C4-2B (cell line): ENCODE measurements at regions not wholly inside any gene's neighbourhood (a gene's known extent, or its start where the extent isn't known, plus 50 kb on each side); places are given as distances from the start of the nearest gene placed in this dataset.
"Not testable (repeated sequence)": the region's sequence is repeated elsewhere in the genome, so short reads cannot be mapped to it uniquely, and the experiment has no call there.

Experiments
- ZFX ChIP-seq: fragments of 450-650 bp; IDR thresholded peaks from 2 replicates; pipeline ENCODE4 v1.6.1; 2017
- TF ChIP-seq, protein P1 (sequence below): fragments of 450-650 bp; conservative IDR thresholded peaks from 2 replicates; pipeline ENCODE4 v1.5.1; 2017; ENCODE audit warnings: mild to moderate bottlenecking

- TF ChIP-seq, protein P1, sequence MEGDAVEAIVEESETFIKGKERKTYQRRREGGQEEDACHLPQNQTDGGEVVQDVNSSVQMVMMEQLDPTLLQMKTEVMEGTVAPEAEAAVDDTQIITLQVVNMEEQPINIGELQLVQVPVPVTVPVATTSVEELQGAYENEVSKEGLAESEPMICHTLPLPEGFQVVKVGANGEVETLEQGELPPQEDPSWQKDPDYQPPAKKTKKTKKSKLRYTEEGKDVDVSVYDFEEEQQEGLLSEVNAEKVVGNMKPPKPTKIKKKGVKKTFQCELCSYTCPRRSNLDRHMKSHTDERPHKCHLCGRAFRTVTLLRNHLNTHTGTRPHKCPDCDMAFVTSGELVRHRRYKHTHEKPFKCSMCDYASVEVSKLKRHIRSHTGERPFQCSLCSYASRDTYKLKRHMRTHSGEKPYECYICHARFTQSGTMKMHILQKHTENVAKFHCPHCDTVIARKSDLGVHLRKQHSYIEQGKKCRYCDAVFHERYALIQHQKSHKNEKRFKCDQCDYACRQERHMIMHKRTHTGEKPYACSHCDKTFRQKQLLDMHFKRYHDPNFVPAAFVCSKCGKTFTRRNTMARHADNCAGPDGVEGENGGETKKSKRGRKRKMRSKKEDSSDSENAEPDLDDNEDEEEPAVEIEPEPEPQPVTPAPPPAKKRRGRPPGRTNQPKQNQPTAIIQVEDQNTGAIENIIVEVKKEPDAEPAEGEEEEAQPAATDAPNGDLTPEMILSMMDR = not testable (repeated sequence)
- TF ChIP-seq ZFX = not testable (repeated sequence)
Observed at GRCh38 chr15:20269956-20270355, 271.6 kb downstream of the GOLGA6L6 start.
